Neural crest cell (in vitro differentiated cells): ENCODE measurements at regions not wholly inside any gene's neighbourhood (a gene's known extent, or its start where the extent isn't known, plus 50 kb on each side); places are given as distances from the start of the nearest gene placed in this dataset.

Experiments
- DNase-seq: peaks from one replicate; pipeline ENCODE4 v3.0.0; 2021; ENCODE audit warnings: low read depth, mixed read lengths, low spot score
- H3K27ac Mint-ChIP-seq: one replicate; pipeline ENCODE4 v1.8.0; 2021; ENCODE audit warnings: mild to moderate bottlenecking, mixed read lengths; ENCODE audit not compliant: unreplicated experiment
- H3K27me3 Mint-ChIP-seq: 2 replicates; pipeline ENCODE4 v1.8.0; 2021; ENCODE audit warnings: low read depth, mild to moderate bottlenecking, mixed read lengths
- H3K36me3 Mint-ChIP-seq: 2 replicates; pipeline ENCODE4 v1.8.0; 2021; ENCODE audit warnings: low read depth, mild to moderate bottlenecking, mixed read lengths
- H3K4me1 Mint-ChIP-seq: 2 replicates; pipeline ENCODE4 v1.8.0; 2021; ENCODE audit warnings: mixed read lengths
- H3K4me3 Mint-ChIP-seq: one replicate; pipeline ENCODE4 v1.8.0; 2021; ENCODE audit warnings: mild to moderate bottlenecking, mixed read lengths
- H3K9me3 Mint-ChIP-seq: 2 replicates; pipeline ENCODE4 v1.8.0; 2021; ENCODE audit warnings: mixed read lengths
- TF ChIP-seq, protein P1 (sequence below): fragments of 200-600 bp; sonication (generic); conservative IDR thresholded peaks from 2 replicates; pipeline ENCODE4 v1.5.0; 2021; ENCODE audit warnings: antibody characterized with exemption, mild to moderate bottlenecking

DNA sequence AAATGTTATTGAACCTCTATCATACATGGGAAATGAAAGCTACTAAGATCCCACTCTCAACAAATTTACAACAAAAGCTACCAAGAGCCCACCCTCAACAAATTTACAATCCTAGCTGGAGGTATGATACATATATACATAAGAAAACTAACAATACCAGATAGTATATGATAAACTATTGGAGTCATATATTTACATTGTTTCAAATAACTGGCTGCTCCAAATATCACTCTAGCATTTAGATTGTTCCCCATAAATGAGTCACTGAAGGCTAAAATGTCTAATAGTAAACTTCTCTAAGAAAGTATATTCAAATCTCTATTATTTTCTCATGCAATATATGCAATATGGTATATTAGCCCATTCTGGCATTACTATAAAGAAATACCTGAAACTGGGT, 151.1 kb downstream of the TMEM161B start:
- Mint-ChIP-seq H3K36me3 (peaks cover 4% of the 10 kb centered on the region), H3K9me3 (peaks cover 13% of the 10 kb centered on the region), H3K4me1 (no peaks in the 10 kb centered on the region), H3K27me3 (no peaks in the 10 kb centered on the region), H3K4me3 (no peak overlapping the region), H3K27ac (no peak overlapping the region)
- no peak for DNase-seq
- TF ChIP-seq, protein P1, sequence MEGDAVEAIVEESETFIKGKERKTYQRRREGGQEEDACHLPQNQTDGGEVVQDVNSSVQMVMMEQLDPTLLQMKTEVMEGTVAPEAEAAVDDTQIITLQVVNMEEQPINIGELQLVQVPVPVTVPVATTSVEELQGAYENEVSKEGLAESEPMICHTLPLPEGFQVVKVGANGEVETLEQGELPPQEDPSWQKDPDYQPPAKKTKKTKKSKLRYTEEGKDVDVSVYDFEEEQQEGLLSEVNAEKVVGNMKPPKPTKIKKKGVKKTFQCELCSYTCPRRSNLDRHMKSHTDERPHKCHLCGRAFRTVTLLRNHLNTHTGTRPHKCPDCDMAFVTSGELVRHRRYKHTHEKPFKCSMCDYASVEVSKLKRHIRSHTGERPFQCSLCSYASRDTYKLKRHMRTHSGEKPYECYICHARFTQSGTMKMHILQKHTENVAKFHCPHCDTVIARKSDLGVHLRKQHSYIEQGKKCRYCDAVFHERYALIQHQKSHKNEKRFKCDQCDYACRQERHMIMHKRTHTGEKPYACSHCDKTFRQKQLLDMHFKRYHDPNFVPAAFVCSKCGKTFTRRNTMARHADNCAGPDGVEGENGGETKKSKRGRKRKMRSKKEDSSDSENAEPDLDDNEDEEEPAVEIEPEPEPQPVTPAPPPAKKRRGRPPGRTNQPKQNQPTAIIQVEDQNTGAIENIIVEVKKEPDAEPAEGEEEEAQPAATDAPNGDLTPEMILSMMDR, result no peak

DNA sequence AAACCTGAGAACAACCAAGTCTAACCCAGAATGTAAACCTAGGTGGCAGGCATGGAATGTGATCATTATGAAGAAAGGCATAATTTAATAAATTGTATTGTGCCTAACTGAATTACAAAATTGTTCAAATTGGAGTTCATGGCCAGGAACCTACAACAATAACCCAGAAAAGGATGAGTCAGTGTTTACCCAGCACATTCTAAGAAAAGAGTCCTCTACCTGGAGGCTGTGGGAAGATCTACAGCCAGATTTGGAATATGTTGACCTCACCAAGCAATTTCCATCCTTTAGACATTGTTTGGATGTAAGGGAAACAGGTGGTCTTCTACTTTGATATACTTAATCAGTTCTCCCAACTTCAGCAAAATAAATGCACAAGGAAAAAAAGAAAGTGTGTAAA, 152.2 kb downstream of the TMEM161B start:
- no peak overlapping the region for H3K27ac Mint-ChIP-seq
- no peak overlapping the region for H3K4me3 Mint-ChIP-seq
- peaks cover under 1% of the 10 kb centered on the region for H3K36me3 Mint-ChIP-seq
- TF ChIP-seq, protein P1, result no peak
- peaks cover 9% of the 10 kb centered on the region for H3K9me3 Mint-ChIP-seq
- H3K27me3 Mint-ChIP-seq, result no peaks in the 10 kb centered on the region
- no peak for DNase-seq
- no peaks in the 10 kb centered on the region for H3K4me1 Mint-ChIP-seq

DNA sequence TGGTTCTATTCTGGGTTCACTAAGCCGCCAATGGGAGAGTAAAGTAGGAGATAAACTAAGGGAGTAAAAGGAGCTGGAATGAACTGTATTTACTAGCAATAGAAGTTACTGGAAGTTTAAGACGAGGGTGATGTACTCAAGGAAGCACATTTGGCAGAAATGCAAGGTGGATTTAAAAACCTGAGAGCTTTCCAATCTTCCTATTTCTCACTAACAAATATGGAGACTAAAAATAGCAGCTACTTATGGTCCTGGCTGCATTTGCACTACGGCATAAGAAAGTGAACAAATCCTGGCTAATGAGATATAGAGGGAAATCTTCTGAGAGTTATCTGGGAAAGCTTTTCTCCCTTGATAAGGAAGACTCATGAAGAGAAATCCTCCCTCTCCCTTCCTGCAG, 153.4 kb downstream of the TMEM161B start:
- TF ChIP-seq, protein P1, result no peak
- DNase-seq, result no peak
- H3K4me3 Mint-ChIP-seq, result no peak overlapping the region
- H3K9me3 Mint-ChIP-seq, result peaks cover 6% of the 10 kb centered on the region
- no peak overlapping the region for H3K27ac Mint-ChIP-seq
- no peaks in the 10 kb centered on the region for H3K36me3 Mint-ChIP-seq
- no peaks in the 10 kb centered on the region for H3K4me1 Mint-ChIP-seq
- H3K27me3 Mint-ChIP-seq, result no peaks in the 10 kb centered on the region

DNA sequence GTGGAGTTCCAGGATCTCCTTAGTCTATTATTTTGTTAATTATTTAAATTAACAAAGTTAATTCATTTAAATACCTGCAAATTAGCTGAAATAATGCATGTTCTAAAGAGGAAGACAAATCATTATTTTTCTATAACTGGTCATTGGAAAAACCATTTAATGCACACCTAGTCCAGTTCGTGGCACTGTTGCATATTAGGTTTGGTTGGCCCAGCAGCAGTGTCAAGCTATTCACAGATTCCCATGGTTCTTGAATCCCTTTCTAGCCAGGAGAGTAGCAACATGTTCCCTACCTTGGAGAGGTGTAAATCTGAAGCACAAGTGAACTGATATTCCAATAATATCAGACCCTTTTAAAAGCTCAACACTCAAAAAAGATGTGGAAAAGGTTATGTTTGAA, 155.2 kb downstream of the TMEM161B start:
- H3K4me1 Mint-ChIP-seq, result no peaks in the 10 kb centered on the region
- TF ChIP-seq, protein P1, result no peak

DNA sequence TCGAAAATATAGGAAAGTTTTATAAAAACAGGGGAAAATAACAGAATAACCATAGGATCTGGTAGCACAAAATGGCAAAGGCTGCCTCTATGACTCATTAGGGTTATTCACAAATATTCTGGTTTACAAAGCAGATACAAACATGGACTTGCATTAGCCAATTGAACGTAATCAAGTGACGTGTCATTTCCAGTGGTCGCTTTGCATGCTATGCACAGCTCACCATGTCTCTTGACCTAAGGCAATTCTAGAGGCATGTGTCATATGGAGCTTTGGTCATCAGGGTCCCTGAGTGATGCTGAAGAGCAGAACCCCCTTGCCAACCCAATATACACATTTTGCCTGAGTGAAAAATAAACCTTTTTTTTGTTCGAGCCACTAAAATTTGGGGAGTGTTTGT, 158.8 kb downstream of the TMEM161B start:
- DNase-seq, result no peak
- H3K27ac Mint-ChIP-seq, result no peak overlapping the region
- H3K36me3 Mint-ChIP-seq, result no peaks in the 10 kb centered on the region
- no peak overlapping the region for H3K4me3 Mint-ChIP-seq
- H3K27me3 Mint-ChIP-seq, result no peaks in the 10 kb centered on the region
- no peaks in the 10 kb centered on the region for H3K4me1 Mint-ChIP-seq
- TF ChIP-seq, protein P1, result no peak
- H3K9me3 Mint-ChIP-seq, result no peaks in the 10 kb centered on the region

More for the DNA sequence above, 155.2 kb downstream of the TMEM161B start:
- Mint-ChIP-seq H3K9me3 (peaks cover 6% of the 10 kb centered on the region), H3K27me3 (no peaks in the 10 kb centered on the region), H3K36me3 (no peaks in the 10 kb centered on the region), H3K27ac (no peak overlapping the region), H3K4me3 (no peak overlapping the region)
- no peak for DNase-seq
